DND-41 (cell line): ENCODE measurements at regions not wholly inside any gene's neighbourhood (a gene's known extent, or its start where the extent isn't known, plus 50 kb on each side); places are given as distances from the start of the nearest gene placed in this dataset.

ENCODE experiments used
- CTCF ChIP-seq: IDR thresholded peaks from 2 replicates; pipeline ENCODE4 v1.5.1; 2012; ENCODE audit warnings: borderline replicate concordance, low read length, moderate library complexity, mild to moderate bottlenecking; ENCODE audit not compliant: poor library complexity, severe bottlenecking; ENCODE audit errors: extremely low read depth
- EZH2 ChIP-seq: IDR thresholded peaks from 3 replicates; pipeline ENCODE4 v1.6.1; 2012; ENCODE audit warnings: borderline replicate concordance, low read depth, mild to moderate bottlenecking, moderate library complexity, low read length, inconsistent platforms; ENCODE audit not compliant: severe bottlenecking

- TF ChIP-seq CTCF = no peak
- no peak for TF ChIP-seq EZH2
These were observed 209.2 kb upstream of the SEMA3C start for GRCh38 chr7:81128011-81128410.
